ENCODE measurements at regions not wholly inside any gene's neighbourhood (a gene's known extent, or its start where the extent isn't known, plus 50 kb on each side); places are given as distances from the start of the nearest gene placed in this dataset.

DNA sequence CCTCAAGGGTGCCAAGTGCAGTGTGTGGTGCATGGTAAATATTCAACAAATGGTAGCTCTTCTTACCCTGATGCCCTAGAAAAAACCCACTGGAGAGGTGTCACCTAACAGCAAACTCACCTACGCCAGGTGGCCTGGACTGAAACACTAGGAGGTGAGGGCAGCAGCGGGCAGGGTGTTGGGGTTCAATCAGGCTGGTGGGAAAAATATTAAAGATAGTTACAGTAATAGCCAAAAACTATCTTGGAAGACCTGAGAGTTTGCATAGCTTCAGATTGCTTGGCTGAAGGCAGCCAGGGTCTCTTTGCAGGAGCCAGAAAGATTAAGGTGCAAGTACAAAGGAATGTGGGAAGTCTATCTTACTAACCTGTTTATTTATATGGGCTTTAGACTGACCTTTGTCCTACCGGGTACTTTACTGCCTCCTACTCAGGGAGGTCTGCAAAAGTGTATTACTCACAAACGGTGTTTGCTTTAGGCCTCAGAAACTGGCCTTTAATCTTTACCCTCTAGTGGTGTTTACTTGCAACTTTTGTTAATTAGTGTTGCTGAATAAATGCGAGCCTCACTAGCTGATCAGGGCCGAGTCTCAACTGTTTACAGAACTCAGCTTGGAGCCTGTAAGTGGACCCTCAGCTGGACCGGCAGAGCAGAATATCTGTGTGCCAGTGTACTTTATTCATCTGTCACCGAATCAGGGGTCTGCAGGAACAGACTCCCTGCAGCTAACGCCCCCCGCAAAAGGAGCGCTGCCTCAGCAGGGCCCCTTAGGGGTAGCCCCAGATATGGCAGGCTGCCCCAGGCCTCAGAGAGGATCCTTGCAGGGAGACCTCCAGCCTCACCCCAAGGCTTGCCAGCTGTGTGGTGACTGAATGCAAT, 63.9 kb downstream of the SYF2 start (continued):
- TF ChIP-seq ZNF891 (CRISPR knock-in tag; IDR thresholded peaks at IDR 0.05) (0 out of 2 replicates have a peak, but pooled peaks have one; percentile 55), ZNF552 (CRISPR knock-in tag; IDR thresholded peaks at IDR 0.05; ENCODE audit: borderline replicate concordance) (no peak), ZNF337 (CRISPR knock-in tag; IDR thresholded peaks at IDR 0.05; ENCODE audit: borderline replicate concordance, low read depth) (no peak), ASH2L (IDR thresholded peaks at IDR 0.05; ENCODE audit: insufficient read length, low read depth, low read length) (peak; percentile 87), NFIB (CRISPR knock-in tag; IDR thresholded peaks at IDR 0.05; ENCODE audit: borderline replicate concordance) (no peak), DNMT1 (CRISPR knock-in tag; IDR thresholded peaks at IDR 0.05) (no peak), FOXC1 (CRISPR knock-in tag; IDR thresholded peaks at IDR 0.05; ENCODE audit: borderline replicate concordance) (peak; percentile 47; the same call in 1 of the 2 replicates), ZNF563 (CRISPR knock-in tag; IDR thresholded peaks at IDR 0.05) (peak; percentile 57; the same call in 1 of the 2 replicates), IKZF4 (CRISPR knock-in tag; IDR thresholded peaks at IDR 0.05; ENCODE audit: borderline replicate concordance, low read depth, not compliant biosample characterization) (no peak), ZNF264 (CRISPR knock-in tag; IDR thresholded peaks at IDR 0.05) (no peak), ETV5 (CRISPR knock-in tag; IDR thresholded peaks at IDR 0.05; ENCODE audit: borderline replicate concordance) (peak; percentile 86), CHD4 (IDR thresholded peaks at IDR 0.05; ENCODE audit: borderline replicate concordance, low read length) (no peak; the same call in 1 of the 2 replicates), HOXA5 (CRISPR knock-in tag; IDR thresholded peaks at IDR 0.05) (peak; percentile 86), ZMAT3 (CRISPR knock-in tag; conservative IDR thresholded peaks at IDR 0.05) (peak; percentile 65; the same call in 1 of the 2 replicates), ZNF367 (CRISPR knock-in tag; IDR thresholded peaks at IDR 0.05; ENCODE audit: borderline replicate concordance) (no peak)
- TF ChIP-seq, protein P1, sequence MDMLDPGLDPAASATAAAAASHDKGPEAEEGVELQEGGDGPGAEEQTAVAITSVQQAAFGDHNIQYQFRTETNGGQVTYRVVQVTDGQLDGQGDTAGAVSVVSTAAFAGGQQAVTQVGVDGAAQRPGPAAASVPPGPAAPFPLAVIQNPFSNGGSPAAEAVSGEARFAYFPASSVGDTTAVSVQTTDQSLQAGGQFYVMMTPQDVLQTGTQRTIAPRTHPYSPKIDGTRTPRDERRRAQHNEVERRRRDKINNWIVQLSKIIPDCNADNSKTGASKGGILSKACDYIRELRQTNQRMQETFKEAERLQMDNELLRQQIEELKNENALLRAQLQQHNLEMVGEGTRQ (IDR thresholded peaks at IDR 0.05; ENCODE audit: low read depth, low read length) = no peak
- TF ChIP-seq, protein P1 (CRISPR knock-in tag; IDR thresholded peaks at IDR 0.05; ENCODE audit: borderline replicate concordance) = 0 out of 2 replicates have a peak, but pooled peaks have one; percentile 48
- TF ChIP-seq, protein P2, sequence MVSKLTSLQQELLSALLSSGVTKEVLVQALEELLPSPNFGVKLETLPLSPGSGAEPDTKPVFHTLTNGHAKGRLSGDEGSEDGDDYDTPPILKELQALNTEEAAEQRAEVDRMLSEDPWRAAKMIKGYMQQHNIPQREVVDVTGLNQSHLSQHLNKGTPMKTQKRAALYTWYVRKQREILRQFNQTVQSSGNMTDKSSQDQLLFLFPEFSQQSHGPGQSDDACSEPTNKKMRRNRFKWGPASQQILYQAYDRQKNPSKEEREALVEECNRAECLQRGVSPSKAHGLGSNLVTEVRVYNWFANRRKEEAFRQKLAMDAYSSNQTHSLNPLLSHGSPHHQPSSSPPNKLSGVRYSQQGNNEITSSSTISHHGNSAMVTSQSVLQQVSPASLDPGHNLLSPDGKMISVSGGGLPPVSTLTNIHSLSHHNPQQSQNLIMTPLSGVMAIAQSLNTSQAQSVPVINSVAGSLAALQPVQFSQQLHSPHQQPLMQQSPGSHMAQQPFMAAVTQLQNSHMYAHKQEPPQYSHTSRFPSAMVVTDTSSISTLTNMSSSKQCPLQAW (CRISPR knock-in tag; IDR thresholded peaks at IDR 0.05) = peak; percentile 59; the same call in 1 of the 2 replicates
- TF ChIP-seq, protein P3, sequence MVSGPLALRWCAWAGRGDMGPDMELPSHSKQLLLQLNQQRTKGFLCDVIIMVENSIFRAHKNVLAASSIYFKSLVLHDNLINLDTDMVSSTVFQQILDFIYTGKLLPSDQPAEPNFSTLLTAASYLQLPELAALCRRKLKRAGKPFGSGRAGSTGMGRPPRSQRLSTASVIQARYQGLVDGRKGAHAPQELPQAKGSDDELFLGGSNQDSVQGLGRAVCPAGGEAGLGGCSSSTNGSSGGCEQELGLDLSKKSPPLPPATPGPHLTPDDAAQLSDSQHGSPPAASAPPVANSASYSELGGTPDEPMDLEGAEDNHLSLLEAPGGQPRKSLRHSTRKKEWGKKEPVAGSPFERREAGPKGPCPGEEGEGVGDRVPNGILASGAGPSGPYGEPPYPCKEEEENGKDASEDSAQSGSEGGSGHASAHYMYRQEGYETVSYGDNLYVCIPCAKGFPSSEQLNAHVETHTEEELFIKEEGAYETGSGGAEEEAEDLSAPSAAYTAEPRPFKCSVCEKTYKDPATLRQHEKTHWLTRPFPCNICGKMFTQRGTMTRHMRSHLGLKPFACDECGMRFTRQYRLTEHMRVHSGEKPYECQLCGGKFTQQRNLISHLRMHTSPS (CRISPR knock-in tag; IDR thresholded peaks at IDR 0.05; ENCODE audit: low read depth) = peak; percentile 52; the same call in 1 of the 2 replicates
- TF ChIP-seq, protein P4, sequence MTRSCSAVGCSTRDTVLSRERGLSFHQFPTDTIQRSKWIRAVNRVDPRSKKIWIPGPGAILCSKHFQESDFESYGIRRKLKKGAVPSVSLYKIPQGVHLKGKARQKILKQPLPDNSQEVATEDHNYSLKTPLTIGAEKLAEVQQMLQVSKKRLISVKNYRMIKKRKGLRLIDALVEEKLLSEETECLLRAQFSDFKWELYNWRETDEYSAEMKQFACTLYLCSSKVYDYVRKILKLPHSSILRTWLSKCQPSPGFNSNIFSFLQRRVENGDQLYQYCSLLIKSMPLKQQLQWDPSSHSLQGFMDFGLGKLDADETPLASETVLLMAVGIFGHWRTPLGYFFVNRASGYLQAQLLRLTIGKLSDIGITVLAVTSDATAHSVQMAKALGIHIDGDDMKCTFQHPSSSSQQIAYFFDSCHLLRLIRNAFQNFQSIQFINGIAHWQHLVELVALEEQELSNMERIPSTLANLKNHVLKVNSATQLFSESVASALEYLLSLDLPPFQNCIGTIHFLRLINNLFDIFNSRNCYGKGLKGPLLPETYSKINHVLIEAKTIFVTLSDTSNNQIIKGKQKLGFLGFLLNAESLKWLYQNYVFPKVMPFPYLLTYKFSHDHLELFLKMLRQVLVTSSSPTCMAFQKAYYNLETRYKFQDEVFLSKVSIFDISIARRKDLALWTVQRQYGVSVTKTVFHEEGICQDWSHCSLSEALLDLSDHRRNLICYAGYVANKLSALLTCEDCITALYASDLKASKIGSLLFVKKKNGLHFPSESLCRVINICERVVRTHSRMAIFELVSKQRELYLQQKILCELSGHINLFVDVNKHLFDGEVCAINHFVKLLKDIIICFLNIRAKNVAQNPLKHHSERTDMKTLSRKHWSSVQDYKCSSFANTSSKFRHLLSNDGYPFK (CRISPR knock-in tag; IDR thresholded peaks at IDR 0.05; ENCODE audit: borderline replicate concordance) = no peak

All from HepG2 (cell line).